Activated B cell treated with CpG ODN at 0.5 μM for 24 hours (primary cell): ENCODE measurements at regions not wholly inside any gene's neighbourhood (a gene's known extent, or its start where the extent isn't known, plus 50 kb on each side); places are given as distances from the start of the nearest gene placed in this dataset.

ENCODE experiments used
- ATAC-seq: fragments of 200-7000 bp; cut with Tn5 transposase; one replicate; pipeline ENCODE4 v1.10.0; 2021; ENCODE audit warnings: low read depth, mild to moderate bottlenecking, moderate library complexity
- CTCF ChIA-PET: fragments of 350-600 bp; sonication (Branson Sonifier 250); formaldehyde crosslinking; loops from one replicate; lab custom pipeline; 2021; ENCODE audit warnings: antibody characterized with exemption; lab: Charles Lee
- POLR2A ChIA-PET: fragments of 350-600 bp; sonication (Branson Sonifier 250); formaldehyde crosslinking; loops from one replicate; lab custom pipeline; 2021; ENCODE audit warnings: antibody characterized with exemption; lab: Charles Lee
- DNase-seq: peaks from one replicate; pipeline ENCODE4 v3.0.0; 2022
- H3K27ac Mint-ChIP-seq: one replicate; pipeline ENCODE4 v1.8.0; 2020; ENCODE audit warnings: mixed read lengths
- H3K27me3 Mint-ChIP-seq: one replicate; pipeline ENCODE4 v1.8.0; 2021; ENCODE audit warnings: mixed read lengths
- H3K36me3 Mint-ChIP-seq: one replicate; pipeline ENCODE4 v1.8.0; 2021; ENCODE audit warnings: low read depth, mixed read lengths
- H3K4me1 Mint-ChIP-seq: one replicate; pipeline ENCODE4 v1.8.0; 2021; ENCODE audit warnings: mixed read lengths
- H3K4me3 Mint-ChIP-seq: one replicate; pipeline ENCODE4 v1.8.0; 2020; ENCODE audit warnings: mild to moderate bottlenecking, mixed read lengths
- H3K9me3 Mint-ChIP-seq: one replicate; pipeline ENCODE4 v1.8.0; 2020; ENCODE audit warnings: mixed read lengths
- CTCF ChIP-seq: fragments of 200-600 bp; IDR thresholded peaks from one replicate; pipeline ENCODE4 v1.8.0; 2022; ENCODE audit warnings: antibody characterized with exemption, mild to moderate bottlenecking
- intact Hi-C: fragments of 100-400 bp; cut with micrococcal nuclease; formaldehyde crosslinking; loops from one replicate; pipeline ENCODE4 v1.15.1; 2024

GRCh38 chr6:105983763-105984162 is 102.4 kb upstream of the PRDM1 start:
- H3K4me1 Mint-ChIP-seq: peaks cover 17% of the 10 kb centered on the region
- TF ChIP-seq CTCF: no peak
- DNase-seq (no peak), ATAC-seq (no peak)
- intact Hi-C loops: no loop called here
- CTCF ChIA-PET: no interaction called here
- H3K27ac Mint-ChIP-seq: no peak overlapping the region
- H3K4me3 Mint-ChIP-seq: no peak overlapping the region
- no peaks in the 10 kb centered on the region for H3K9me3 Mint-ChIP-seq
- H3K27me3 Mint-ChIP-seq: peaks cover 46% of the 10 kb centered on the region
- H3K36me3 Mint-ChIP-seq: peaks cover 2% of the 10 kb centered on the region
- POLR2A ChIA-PET: interaction anchor here (5.0 kb wide), 1 partner anchor 9 kb away, joined by 33 read pairs; no protein-coding TSS in a partner anchor

- CTCF ChIA-PET: no interaction called here
- intact Hi-C loops: no loop called here
- H3K36me3 Mint-ChIP-seq: peaks cover 2% of the 10 kb centered on the region
- ATAC-seq (no peak), DNase-seq (no peak)
- H3K27ac Mint-ChIP-seq: no peak overlapping the region
- POLR2A ChIA-PET: interaction anchor here (5.0 kb wide), 1 partner anchor 10 kb away, joined by 33 read pairs; no protein-coding TSS in a partner anchor
- no peak overlapping the region for H3K4me3 Mint-ChIP-seq
- peaks cover 17% of the 10 kb centered on the region for H3K4me1 Mint-ChIP-seq
- TF ChIP-seq CTCF: no peak
- no peaks in the 10 kb centered on the region for H3K9me3 Mint-ChIP-seq
- H3K27me3 Mint-ChIP-seq: peaks cover 44% of the 10 kb centered on the region
These were observed 103.2 kb upstream of the PRDM1 start for GRCh38 chr6:105982761-105983540.

DNA sequence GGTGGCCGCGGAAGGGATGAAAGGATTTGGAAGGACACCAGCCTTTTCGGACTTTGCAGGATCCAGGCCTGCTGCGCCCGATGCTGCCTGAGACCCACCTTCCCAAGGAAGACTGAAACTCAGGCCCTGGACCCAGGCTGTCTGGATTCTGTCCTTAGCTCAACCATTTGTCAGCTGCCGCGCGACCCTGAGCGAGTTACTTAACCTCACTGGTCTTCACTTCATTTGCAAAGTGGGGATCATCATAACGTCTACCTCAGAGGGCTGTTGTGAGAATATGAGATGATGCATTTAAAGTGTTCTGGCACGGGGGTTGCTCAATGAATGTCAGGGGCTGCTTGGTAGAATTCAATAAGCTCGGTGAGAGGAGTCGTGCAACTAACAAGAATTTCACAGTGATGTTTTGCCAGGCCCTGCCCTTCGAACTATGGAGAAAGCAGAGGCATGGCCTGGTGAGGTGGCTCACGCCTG is 104.2 kb upstream of the PRDM1 start:
- POLR2A ChIA-PET: interaction anchor here (1.7 to 5.0 kb wide), 2 partner anchors 11 to 104 kb away, joined by 4 to 33 read pairs; partner anchors contain the start of gene PRDM1
- CTCF ChIA-PET: no interaction called here
- TF ChIP-seq CTCF: no peak
- H3K27me3 Mint-ChIP-seq: peaks cover 43% of the 10 kb centered on the region
- peaks cover 2% of the 10 kb centered on the region for H3K36me3 Mint-ChIP-seq
- H3K4me3 Mint-ChIP-seq: peak overlapping the region; percentile 83
- intact Hi-C loops: loop anchor here (1.0 kb wide), 1 partner anchor 10 kb away; no protein-coding TSS in a partner anchor
- no peak overlapping the region for H3K27ac Mint-ChIP-seq
- H3K9me3 Mint-ChIP-seq: no peaks in the 10 kb centered on the region
- ATAC-seq (no peak), DNase-seq (no peak)
- H3K4me1 Mint-ChIP-seq: peaks cover 17% of the 10 kb centered on the region

DNA sequence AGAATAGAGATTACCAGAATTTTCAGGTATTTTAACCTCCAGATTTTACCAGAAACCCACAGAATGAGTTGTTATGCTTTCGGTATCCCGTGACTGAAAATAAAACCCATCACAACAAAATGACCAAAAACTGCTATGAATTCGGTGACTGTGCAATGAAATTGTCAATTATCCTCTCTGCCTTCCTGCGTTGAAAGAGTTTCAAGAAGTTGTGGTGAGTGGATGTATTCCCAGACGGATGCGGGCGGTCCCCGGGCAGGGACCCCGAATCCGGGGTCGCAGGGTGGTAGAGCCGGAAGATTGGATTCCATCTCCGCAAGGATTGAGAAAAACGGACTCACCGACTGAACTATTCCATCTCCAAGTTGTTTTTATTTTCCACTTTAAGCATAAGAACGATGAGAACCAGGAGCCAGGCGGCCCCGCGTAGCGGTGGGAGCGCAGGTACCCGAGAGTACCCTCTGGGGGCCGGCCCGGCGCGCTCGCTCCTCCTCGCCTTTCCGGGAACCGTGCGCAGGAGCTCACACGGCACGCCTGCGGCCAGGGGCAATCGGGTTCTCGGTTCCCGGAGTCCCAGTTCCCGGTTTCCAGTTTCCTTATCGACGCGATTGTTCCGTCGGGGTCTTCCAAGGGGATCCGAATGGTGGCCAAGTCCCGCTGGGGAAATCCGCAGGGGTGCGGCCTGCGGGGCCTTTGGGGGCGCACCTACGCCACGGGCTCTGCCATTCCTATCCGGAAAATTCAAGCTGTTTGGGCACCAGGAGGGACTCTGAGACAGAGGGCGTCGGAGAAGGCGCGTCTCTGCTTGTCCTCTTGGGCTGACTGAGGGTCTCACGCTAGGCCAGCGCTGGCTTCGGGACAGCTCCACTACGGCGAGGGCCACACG is 104.9 kb upstream of the PRDM1 start:
- peak overlapping the region; percentile 83 for H3K4me3 Mint-ChIP-seq
- intact Hi-C loops: loop anchor here (1.0 kb wide), 1 partner anchor 11 kb away; no protein-coding TSS in a partner anchor
- TF ChIP-seq CTCF: no peak
- H3K27ac Mint-ChIP-seq: no peak overlapping the region
- peaks cover 41% of the 10 kb centered on the region for H3K27me3 Mint-ChIP-seq
- no peaks in the 10 kb centered on the region for H3K9me3 Mint-ChIP-seq
- no peak for DNase-seq
- peak; percentile 62 for ATAC-seq
- peaks cover 16% of the 10 kb centered on the region for H3K4me1 Mint-ChIP-seq
- ChIA-PET POLR2A (interaction anchor here (1.7 to 5.0 kb wide), 2 partner anchors 12 to 105 kb away, joined by 4 to 33 read pairs; partner anchors contain the start of gene PRDM1), CTCF (no interaction called here)
- H3K36me3 Mint-ChIP-seq: peaks cover 2% of the 10 kb centered on the region
